Lower leg skin (tissue), 4 donors: ENCODE measurements at regions not wholly inside any gene's neighbourhood (a gene's known extent, or its start where the extent isn't known, plus 50 kb on each side); places are given as distances from the start of the nearest gene placed in this dataset.
A peak's percentile ranks its signal among the peaks of the same experiment; 100 is the strongest.
"Not testable (repeated sequence)": the region's sequence is repeated elsewhere in the genome, so short reads cannot be mapped to it uniquely, and the experiment has no call there.

Source experiments
- DNase-seq, 2 donors: peaks; one replicate each; pipeline ENCODE4 v3.0.0-alpha.2; 2019; ENCODE audit warnings: low spot score in 2 of 2
- H3K4me3 ChIP-seq: fragments of 200-600 bp; sonication (generic); 2 replicates; pipeline ENCODE4 v1.5.1; 2017; ENCODE audit warnings: mild to moderate bottlenecking, low read depth; ENCODE audit not compliant: poor library complexity, severe bottlenecking
- CTCF ChIP-seq, 3 donors: fragments of 450-650 bp; IDR thresholded peaks; one replicate each; pipeline ENCODE4 v1.5.1; 2016; ENCODE audit warnings: antibody characterized with exemption in 3 of 3, mild to moderate bottlenecking in 3 of 3, moderate library complexity in 2 of 3
- POLR2A ChIP-seq, 2 donors: fragments of 450-650 bp; IDR thresholded peaks; one replicate each; pipeline ENCODE4 v1.6.1; 2016 to 2017; ENCODE audit warnings: antibody characterized with exemption in 2 of 2, mild to moderate bottlenecking in 1 of 2, moderate library complexity in 1 of 2
- WGBS, 2 donors: methylation state at CpG; one replicate each; pipeline ENCODE4 v1.1.5; 2018; 5-methylcytosine and 5-hydroxymethylcytosine counted together
- intact Hi-C: fragments of 100-400 bp; cut with DNase I; formaldehyde crosslinking; loops from one replicate; pipeline ENCODE4 v1.15.0; 2023; ENCODE audit warnings: low total_unique reads

DNA sequence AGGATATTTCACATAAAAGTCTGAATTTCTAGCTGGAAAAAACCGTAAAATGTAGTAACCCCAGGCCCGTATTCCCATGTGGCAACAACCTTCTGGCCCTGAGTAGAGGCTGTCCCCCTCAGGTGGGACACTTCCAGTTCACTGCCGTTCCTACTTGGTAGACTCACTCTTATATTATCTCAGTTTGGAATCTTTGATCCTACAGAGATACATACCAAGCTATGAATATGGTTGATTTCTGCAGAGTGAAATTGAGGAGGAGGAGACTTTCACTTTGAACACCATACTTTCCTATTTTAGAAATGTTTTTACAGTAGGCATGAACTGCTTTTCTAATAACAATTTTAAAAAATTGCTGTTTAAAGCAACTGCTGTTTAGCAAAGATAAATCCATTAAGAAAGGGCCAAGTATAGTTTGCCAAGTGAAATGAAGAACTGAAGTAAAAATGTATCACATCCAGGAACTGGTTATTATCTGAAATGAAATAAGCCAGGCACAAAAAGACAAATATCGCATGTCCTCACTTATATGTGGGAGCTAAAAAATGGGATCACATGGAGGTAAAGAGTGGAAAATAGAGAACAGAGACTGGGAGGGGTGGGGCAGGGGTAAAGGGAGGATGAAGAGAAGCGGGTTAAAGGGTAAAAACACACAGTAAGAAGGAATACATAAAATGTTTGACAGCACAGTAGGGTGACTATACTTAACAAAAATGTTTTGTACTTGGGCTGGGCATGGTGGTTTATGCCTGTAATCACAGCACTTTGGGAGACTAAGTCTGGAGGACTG is 92.8 kb upstream of the METAP2 start:
- WGBS, 2 donors, result 80 to 86% methylated on average over 5 of the region's 5 CpGs
- H3K4me3 ChIP-seq, result no peak overlapping the region
- intact Hi-C loops, result no loop called here
- DNase-seq, result no peak
- TF ChIP-seq CTCF (IDR thresholded peaks at IDR 0.05) (no peak), POLR2A (IDR thresholded peaks at IDR 0.05) (no peak)

- WGBS, 2 donors, result 45 to 50% methylated on average over 8 of the region's 8 CpGs
- peak; percentile 62 to 89 for DNase-seq
- intact Hi-C loops, H3K4me3 ChIP-seq: not testable (repeated sequence)
Measured at GRCh38 chr12:95383920-95384319, 90.0 kb upstream of the METAP2 start.

GRCh38 chr12:95384785-95385184 is 89.2 kb upstream of the METAP2 start:
- 79 to 88% methylated on average over 5 of the region's 5 CpGs for WGBS, 2 donors
- intact Hi-C loops, result no loop called here
- no peak for TF ChIP-seq CTCF (IDR thresholded peaks at IDR 0.05)
- TF ChIP-seq POLR2A (IDR thresholded peaks at IDR 0.05), result no peak
- DNase-seq, result no peak
- H3K4me3 ChIP-seq, result no peak overlapping the region

- TF ChIP-seq CTCF (IDR thresholded peaks at IDR 0.05), result no peak
- no peak for TF ChIP-seq POLR2A (IDR thresholded peaks at IDR 0.05)
- WGBS, 2 donors, result 31 to 40% methylated on average over 12 of the region's 12 CpGs
- intact Hi-C loops, result no loop called here
- no peak overlapping the region for H3K4me3 ChIP-seq
- no peak for DNase-seq
Measured at GRCh38 chr12:95385246-95386035, 88.5 kb upstream of the METAP2 start.

DNA sequence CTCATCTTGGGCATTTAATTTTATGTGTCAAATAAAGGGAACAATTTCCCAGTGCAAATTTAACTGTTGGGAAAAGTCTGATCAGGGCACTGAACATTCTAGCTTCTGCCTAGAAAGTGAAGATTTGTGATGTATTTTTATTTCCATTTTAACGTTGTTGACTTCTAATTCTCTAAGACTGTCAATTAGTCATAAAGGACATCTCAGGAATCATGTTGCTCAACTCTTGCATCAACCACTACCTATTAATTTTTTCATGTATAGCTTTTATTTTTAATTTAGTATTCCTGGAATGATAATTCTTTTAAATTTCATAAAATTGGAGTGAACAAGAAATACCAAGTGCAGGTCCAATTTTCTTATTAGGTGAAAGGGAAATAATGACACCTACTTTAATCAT is 87.9 kb upstream of the METAP2 start:
- DNase-seq, result no peak
- TF ChIP-seq POLR2A (IDR thresholded peaks at IDR 0.05) (no peak), CTCF (IDR thresholded peaks at IDR 0.05) (no peak)
- intact Hi-C loops, result no loop called here
- 46 to 51% methylated on average over 1 of the region's 1 CpG for WGBS, 2 donors
- no peak overlapping the region for H3K4me3 ChIP-seq

DNA sequence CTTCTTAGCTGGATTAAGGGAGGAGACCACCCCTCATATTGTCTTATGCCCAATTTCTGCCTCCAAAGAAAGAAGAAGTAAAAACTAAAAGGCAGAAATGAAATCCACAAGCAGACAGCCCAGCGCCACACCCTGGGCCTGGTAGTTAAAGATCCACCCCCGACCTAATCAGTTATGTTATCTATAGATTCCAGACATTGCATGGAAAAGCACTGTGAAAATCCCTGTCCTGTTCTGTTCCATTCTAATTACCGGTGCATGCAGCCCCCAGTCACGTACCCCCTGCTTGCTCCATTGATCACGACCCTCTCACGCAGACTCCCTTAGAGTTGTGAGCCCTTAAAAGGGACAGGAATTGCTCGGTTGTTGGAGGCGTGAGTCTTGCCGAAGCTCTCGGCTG is 85.7 kb upstream of the METAP2 start:
- DNase-seq, H3K4me3 ChIP-seq, intact Hi-C loops: not testable (repeated sequence)
- 89 to 91% methylated on average over 10 of the region's 10 CpGs for WGBS, 2 donors
